ENCODE measurements at regions not wholly inside any gene's neighbourhood (a gene's known extent, or its start where the extent isn't known, plus 50 kb on each side); places are given as distances from the start of the nearest gene placed in this dataset.
"Not testable (repeated sequence)": the region's sequence is repeated elsewhere in the genome, so short reads cannot be mapped to it uniquely, and the experiment has no call there.

DNA sequence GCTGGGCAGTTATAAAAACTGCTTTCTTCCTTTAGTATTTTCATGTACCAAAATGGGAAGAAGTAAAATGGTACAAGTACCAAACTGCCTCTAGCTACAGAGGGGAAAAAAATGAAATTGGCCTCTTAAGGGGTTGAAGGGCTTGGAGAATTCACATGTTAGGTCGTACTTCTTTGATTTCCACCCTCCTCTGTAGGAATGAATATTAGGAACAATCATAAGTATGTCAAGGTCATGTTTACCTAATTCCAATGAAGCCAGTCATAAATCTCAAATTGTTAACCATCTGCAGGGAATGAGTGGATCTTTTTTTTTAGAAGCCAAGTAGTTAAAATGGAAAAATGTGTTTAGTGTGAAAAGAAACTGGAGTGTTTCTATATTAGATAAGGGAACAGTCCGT lies 772.6 kb downstream of the PRIM2 start:
- DNase-seq (ENCODE audit: low spot score): not testable (repeated sequence)

DNA sequence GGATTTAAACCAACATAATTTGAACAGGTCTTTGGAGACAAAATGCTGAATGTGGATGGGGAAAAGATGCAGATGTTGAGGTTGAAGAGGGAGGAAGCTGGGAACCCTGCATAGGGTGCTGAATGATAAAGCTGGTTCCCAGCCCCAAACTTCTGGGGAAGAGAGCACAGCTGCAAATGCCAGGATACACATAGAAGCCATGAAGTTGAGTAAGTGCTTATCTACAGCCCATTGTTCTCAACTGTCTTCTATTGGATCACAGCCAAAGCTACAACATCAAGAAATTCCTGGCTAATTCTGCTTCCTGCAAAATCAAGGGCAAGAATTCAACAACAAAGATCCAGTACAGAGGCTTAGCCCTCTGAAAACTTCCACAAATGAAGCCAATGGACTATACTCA lies 779.8 kb downstream of the PRIM2 start:
- DNase-seq (ENCODE audit: low spot score): not testable (repeated sequence)

DNA sequence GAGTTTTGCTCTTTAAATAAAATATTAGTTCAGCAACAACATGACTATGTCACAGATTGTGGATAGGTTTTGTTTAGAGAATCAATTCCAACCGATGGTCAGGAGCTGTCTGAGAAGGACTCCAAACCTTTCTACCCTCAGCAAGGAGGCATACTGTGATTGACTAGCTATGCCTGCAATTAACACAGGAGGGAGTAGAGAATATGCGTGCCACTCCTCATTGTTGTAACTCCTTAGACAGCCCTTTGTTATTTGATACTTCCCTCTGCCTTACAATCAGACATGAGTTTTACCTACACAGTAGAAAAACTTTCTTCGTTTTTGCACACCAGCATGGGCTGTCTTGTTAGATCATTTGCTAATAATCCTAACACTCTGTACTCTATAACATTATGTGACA lies 796.5 kb downstream of the PRIM2 start:
- no peak for DNase-seq (ENCODE audit: low spot score)

- not testable (repeated sequence) for DNase-seq (ENCODE audit: low spot score)
These were observed 799.7 kb downstream of the PRIM2 start for GRCh38 chr6:58117162-58117561.

GRCh38 chr6:58121616-58122015 lies 804.2 kb downstream of the PRIM2 start:
- not testable (repeated sequence) for DNase-seq (ENCODE audit: low spot score)

DNA sequence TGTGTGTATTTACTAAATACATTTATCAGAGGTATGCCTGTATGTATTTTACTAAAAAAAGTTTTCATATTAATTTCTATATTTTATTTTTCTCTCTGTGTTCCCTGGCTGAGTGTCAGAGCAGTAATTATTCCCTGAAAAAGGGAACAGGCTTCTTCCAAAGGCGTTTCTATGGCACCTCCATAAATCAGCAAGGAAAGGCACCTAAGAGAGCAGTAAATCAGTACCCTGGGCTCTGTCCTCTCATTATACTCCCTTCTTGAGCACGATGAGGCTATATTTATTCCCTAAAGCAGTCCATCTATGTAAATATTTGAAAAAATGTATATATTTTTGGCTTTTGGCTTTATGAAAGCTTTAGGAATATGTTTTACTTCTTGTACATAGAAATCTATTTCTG lies 806.3 kb downstream of the PRIM2 start:
- DNase-seq (ENCODE audit: low spot score): not testable (repeated sequence)

GRCh38 chr6:58128549-58128948 lies 811.1 kb downstream of the PRIM2 start:
- DNase-seq (ENCODE audit: low spot score): not testable (repeated sequence)

GRCh38 chr6:58129098-58129497 lies 811.7 kb downstream of the PRIM2 start:
- not testable (repeated sequence) for DNase-seq (ENCODE audit: low spot score)

GRCh38 chr6:58139746-58140145 lies 822.3 kb downstream of the PRIM2 start:
- not testable (repeated sequence) for DNase-seq (ENCODE audit: low spot score)

DNA sequence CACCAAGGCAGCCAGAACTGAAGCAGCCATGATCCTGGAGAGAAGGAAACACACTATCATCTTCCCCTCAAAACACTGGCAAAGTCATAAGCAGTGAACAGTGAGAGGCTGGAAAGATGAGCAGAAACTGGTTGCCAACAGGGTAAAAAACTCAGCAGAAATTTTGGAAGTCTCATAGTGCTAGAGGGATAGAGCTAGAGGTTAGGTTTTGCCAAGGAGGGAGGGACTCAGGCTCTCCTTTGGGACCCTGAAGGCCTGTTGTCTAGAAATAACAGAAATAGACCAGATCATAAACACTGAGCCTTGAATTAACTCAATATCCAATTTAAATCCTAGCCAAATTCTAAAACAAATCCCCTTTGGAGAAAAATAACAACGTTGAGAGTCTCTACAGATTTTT lies 853.6 kb downstream of the PRIM2 start:
- not testable (repeated sequence) for DNase-seq (ENCODE audit: low spot score)

DNA sequence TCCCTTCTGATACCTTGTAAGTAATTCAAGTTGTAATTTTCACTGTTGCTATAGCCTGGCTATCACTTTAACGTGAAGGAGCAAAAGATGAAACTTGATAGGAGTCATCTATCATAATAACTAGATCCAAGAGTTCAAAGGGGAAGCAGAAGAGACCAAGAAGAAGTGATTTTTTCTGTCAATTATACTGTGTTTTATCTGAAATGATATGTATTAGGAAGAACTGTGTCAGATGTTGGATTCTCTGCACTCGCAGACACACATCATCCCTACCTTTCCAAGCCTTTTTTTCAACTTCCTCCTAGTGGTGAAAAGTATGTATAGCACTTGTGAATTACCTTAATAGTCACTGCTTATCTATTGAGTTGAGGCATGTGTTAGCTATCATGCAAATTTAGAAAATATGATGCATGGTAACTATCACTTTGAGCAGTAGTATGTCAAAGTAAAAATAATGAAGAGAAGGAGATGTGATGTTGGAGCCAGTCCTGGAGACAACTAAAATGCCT lies 864.2 kb downstream of the PRIM2 start:
- not testable (repeated sequence) for DNase-seq (ENCODE audit: low spot score)

- DNase-seq (ENCODE audit: low spot score): not testable (repeated sequence)
These were observed 867.9 kb downstream of the PRIM2 start for GRCh38 chr6:58185300-58185699.

DNA sequence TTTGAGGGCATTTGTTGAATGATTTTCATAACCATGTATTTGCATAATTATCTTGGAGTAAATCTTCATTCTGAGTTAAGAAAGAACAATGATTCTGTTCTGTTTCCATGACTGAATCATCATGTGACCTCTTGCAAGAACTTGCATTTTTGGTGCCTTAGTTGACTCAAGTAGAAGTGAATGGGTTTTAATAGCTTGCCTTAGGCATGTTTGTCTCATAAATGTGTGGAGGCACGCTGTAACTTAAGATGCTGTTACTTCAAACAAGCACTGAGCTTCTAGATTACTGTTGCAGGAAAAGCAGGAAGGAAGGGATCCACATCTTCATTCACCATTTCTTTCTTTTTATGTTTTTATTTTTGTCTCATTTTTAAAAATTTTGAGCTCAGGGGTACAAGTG lies 875.8 kb downstream of the PRIM2 start:
- not testable (repeated sequence) for DNase-seq (ENCODE audit: low spot score)

DNA sequence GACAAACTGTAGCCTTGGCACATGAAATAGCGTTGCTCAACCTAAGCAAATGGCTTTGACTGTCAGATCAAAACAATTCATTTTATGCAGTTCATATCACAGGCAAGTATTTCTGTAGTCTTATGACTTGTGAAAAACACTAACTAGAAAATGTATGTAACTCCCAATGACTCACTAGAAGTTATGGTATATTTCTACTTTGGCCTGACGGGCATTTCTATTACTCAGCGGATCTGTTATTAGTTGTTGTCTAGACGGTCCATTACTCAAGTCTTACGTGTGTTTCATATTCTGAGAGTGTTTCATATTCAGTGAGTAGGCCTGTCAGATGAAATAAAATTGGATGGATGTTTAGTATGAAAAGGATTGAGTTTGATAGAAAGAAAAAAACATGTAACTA lies 880.9 kb downstream of the PRIM2 start:
- DNase-seq (ENCODE audit: low spot score): no peak

- DNase-seq (ENCODE audit: low spot score): not testable (repeated sequence)
These were observed 919.7 kb downstream of the PRIM2 start for GRCh38 chr6:58237124-58237523.

DNA sequence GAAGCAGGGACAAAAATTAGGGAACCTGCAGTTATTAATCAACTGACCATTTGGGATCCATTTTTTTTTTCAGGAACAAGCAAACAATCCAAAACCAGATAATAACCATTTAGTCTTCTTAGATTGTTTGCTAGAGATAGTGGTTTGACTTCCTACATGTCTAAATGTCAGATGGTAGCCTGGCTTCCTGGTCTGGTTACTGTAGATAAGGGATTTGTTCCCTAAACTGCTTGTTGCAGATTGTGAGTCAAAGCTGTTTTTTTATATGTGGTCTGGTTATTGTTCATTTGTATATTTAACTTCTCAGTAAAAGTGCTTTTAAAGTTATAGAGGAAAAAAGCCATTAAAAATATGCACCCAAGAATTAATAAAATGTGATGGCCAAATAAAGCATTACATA lies 921.0 kb downstream of the PRIM2 start:
- DNase-seq (ENCODE audit: low spot score): not testable (repeated sequence)

- DNase-seq (ENCODE audit: low spot score): not testable (repeated sequence)
These were observed 940.2 kb downstream of the PRIM2 start for GRCh38 chr6:58257625-58258024.

DNA sequence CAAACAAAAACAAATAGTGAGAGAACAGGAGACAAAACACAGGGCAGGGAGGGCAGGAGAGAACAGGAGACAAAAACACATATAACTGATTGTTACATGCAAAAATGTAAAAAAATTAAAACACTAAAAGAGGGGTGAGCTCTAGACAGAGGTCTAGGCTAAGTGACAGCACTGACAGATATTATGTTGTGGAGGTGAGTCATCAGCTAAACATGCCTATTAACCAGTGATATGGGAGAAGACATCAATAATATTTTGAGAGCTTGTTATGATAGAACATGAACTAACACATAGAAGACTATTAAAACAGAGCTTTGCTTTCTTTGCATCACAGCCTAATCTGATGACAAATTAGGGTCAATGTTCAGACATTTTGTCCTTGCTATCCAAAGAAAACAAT lies 972.7 kb downstream of the PRIM2 start:
- DNase-seq (ENCODE audit: low spot score): no peak

DNA sequence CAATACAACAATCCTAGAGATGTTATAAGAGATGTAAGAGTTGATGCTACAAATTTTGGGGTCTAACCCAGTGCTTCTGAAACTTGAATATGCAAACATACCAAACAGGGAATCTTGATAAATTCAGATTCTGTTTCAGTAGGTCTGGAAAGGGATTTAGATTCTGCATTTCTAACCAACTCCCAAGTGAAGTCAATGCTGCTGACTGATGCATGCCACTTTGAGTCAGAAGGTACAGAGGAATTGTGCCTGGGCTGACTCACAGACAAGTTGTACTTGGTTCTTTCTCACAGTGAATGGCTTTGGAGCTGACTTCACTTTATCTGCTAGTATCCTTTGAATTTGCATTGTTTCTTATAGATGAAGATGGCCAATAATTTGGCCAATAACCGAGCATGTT lies 973.9 kb downstream of the PRIM2 start:
- not testable (repeated sequence) for DNase-seq (ENCODE audit: low spot score)

DNA sequence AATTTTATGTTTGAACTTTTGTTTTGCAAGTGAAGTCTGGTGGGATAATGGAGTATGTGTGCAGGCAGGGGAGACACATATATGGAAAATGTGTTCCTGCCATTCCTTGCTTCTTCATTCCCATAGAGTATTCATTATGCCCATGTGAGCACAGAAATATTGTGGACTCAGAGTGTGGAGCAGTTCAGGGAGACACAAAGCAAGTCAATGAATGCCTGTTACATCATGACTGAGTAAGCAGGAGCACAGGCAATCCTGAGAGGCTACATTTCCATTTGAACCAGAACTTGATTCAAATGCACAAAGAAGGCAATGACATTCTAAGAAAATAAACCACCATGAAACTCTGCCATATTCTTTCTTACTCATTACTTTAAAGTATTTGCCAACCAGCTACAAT lies 990.5 kb downstream of the PRIM2 start:
- not testable (repeated sequence) for DNase-seq (ENCODE audit: low spot score)

- not testable (repeated sequence) for DNase-seq (ENCODE audit: low spot score)
These were observed 1014.7 kb downstream of the PRIM2 start for GRCh38 chr6:58332108-58332507.

DNA sequence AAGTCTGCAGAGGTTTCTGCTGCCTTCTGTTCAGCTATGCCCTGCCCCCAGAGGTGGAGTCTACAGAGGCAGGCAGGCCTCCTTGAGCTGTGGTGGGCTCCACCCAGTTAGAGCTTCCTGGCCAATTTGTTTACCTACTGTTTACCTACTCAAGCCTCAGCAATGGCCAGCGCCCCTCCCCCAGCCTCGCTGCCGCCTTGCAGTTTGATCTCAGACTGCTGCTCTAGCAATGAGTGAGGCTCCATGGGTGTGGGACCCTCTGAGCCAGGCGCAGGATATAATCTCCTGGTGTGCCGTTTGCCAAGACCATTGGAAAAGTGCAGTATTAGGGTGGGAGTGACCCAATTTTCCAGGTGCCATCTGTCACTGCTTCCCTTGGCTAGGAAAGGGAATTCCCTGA lies 1024.9 kb downstream of the PRIM2 start:
- not testable (repeated sequence) for DNase-seq (ENCODE audit: low spot score)

DNA sequence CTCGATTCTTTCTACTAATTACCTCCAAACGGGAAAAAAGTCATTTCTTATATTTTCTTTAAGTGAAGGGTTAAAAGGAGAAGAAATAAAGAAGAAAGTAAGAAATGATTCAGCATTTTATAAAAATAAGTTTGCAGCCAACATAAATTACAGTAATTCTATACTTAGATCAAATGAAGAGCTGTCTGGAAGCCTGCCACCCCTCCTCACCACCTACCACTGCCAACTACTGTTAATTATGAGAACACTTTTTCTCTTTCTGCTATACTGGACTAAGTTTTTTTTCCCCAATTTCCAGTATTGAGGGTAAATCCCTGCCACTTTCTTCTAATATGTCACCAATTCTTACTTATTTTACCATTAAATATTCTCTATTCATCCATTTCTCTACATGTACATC lies 1030.1 kb downstream of the PRIM2 start:
- not testable (repeated sequence) for DNase-seq (ENCODE audit: low spot score)

GRCh38 chr6:58351619-58352018 lies 1034.2 kb downstream of the PRIM2 start:
- DNase-seq (ENCODE audit: low spot score): not testable (repeated sequence)

Data from Ammon's horn (tissue), 1 donor.